GM12891 (cell line): ENCODE measurements at regions not wholly inside any gene's neighbourhood (a gene's known extent, or its start where the extent isn't known, plus 50 kb on each side); places are given as distances from the start of the nearest gene placed in this dataset.

Source experiments
- POLR2A ChIP-seq: IDR thresholded peaks from 2 replicates; pipeline ENCODE4 v1.6.1; 2011; ENCODE audit warnings: low read depth, low read length, control low read depth
- POLR2AphosphoS5 ChIP-seq: IDR thresholded peaks from 2 replicates; pipeline ENCODE4 v1.6.1; 2011; ENCODE audit warnings: low read depth, low read length, control low read depth
- TAF1 ChIP-seq: IDR thresholded peaks from 2 replicates; pipeline ENCODE4 v1.6.1; 2011; ENCODE audit warnings: low read depth, low read length, control low read depth

GRCh38 chr5:169430671-169431070 lies 129.7 kb upstream of the SLIT3 start:
- no peak for TF ChIP-seq POLR2A
- TF ChIP-seq TAF1: no peak
- no peak for TF ChIP-seq POLR2AphosphoS5
